ENCODE measurements at regions not wholly inside any gene's neighbourhood (a gene's known extent, or its start where the extent isn't known, plus 50 kb on each side); places are given as distances from the start of the nearest gene placed in this dataset.

DNA sequence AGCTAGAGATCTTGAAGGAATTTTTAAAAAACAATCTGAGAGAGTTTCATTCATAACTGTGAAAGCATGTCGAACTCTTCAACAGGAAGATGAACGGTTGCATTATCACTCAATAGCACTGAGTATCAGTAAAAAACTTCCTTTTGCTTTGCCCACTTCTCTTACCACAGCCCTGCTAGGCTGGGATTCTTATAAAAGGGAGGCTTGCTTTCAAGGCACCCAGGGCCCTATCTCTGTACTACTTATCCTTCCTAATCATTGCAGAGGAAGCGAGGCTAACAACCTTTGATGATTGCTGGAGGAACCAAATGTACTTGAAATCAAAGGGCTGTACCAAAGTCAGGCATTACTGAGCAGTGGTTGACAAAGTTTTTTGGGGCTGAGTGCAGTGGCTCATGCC lies 71.2 kb downstream of the SNRPE start:
- H3K27ac ChIP-seq, result no peak overlapping the region
- no peaks in the 10 kb centered on the region for H3K27me3 ChIP-seq
- 60 to 75% (median 64%) methylated on average over 3 of the region's 3 CpGs for WGBS, 4 donors
- DNase-seq, result no peak
- no peaks in the 10 kb centered on the region for H3K4me1 ChIP-seq (replicated peaks in 1 of 2)
- H3K4me3 ChIP-seq, result no peak overlapping the region
- no peaks in the 10 kb centered on the region for H3K9me3 ChIP-seq (replicated peaks in 1 of 3)
- intact Hi-C loops (cut with DNase I), result no loop called here
- TF ChIP-seq POLR2A (IDR thresholded peaks at IDR 0.05), result no peak
- TF ChIP-seq, protein P1, sequence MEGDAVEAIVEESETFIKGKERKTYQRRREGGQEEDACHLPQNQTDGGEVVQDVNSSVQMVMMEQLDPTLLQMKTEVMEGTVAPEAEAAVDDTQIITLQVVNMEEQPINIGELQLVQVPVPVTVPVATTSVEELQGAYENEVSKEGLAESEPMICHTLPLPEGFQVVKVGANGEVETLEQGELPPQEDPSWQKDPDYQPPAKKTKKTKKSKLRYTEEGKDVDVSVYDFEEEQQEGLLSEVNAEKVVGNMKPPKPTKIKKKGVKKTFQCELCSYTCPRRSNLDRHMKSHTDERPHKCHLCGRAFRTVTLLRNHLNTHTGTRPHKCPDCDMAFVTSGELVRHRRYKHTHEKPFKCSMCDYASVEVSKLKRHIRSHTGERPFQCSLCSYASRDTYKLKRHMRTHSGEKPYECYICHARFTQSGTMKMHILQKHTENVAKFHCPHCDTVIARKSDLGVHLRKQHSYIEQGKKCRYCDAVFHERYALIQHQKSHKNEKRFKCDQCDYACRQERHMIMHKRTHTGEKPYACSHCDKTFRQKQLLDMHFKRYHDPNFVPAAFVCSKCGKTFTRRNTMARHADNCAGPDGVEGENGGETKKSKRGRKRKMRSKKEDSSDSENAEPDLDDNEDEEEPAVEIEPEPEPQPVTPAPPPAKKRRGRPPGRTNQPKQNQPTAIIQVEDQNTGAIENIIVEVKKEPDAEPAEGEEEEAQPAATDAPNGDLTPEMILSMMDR (IDR thresholded peaks at IDR 0.05), result no peak
- no peaks in the 10 kb centered on the region for H3K36me3 ChIP-seq (replicated peaks in 1 of 2)

DNA sequence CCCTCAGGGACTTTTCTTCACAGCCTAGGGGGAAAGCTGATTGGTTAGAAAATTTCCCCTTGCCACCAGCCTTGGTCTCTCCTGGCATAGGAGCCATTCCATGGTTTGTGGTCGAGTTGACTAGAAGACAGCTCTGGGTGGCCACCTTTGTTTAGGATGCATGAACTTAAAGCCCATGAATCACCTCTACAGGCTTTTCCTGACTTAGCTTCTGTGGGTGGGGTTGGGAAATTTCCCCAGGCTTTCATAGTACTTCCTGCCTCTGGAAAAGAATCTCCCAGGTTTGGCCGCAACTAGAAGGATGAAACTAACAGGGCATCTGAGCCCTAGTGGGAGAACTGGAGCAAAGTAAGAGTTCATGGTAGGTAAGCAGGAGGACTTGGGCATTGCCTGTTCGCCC lies 72.6 kb downstream of the SNRPE start:
- H3K9me3 ChIP-seq (replicated peaks in 1 of 3), result no peaks in the 10 kb centered on the region
- H3K4me3 ChIP-seq, result no peak overlapping the region
- intact Hi-C loops (cut with DNase I), result no loop called here
- H3K27me3 ChIP-seq, result no peaks in the 10 kb centered on the region
- no peak overlapping the region for H3K27ac ChIP-seq
- no peaks in the 10 kb centered on the region for H3K4me1 ChIP-seq (replicated peaks in 1 of 2)
- WGBS, 4 donors, result 60 to 76% (median 72%) methylated on average over 3 of the region's 3 CpGs
- no peaks in the 10 kb centered on the region for H3K36me3 ChIP-seq (replicated peaks in 1 of 2)
- DNase-seq, result no peak
- TF ChIP-seq, protein P1 (IDR thresholded peaks at IDR 0.05), result no peak
- no peak for TF ChIP-seq POLR2A (IDR thresholded peaks at IDR 0.05)

DNA sequence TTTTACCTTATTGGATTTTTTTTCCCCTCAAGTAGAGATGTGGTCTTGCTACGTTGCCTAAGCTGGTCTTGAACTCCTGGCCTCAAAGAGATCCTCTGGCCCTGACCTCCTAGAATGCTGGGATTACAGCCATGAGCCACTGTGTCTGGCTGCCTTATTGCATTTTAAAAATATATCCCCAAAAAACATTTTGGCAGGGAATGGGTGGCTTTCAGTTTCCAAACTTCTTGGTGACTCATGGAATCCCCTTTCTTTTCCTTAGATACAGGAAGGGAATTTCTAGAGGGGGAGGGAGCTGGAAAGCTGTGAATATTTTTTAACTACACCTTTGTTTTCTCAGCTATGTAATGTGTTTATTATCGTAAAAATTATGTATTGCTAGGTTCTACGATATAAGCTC lies 73.3 kb downstream of the SNRPE start:
- Histone ChIP-seq H3K27me3 (no peaks in the 10 kb centered on the region), H3K4me1 (replicated peaks in 1 of 2) (no peaks in the 10 kb centered on the region), H3K36me3 (replicated peaks in 1 of 2) (no peaks in the 10 kb centered on the region), H3K9me3 (replicated peaks in 1 of 3) (no peaks in the 10 kb centered on the region), H3K4me3 (no peak overlapping the region), H3K27ac (no peak overlapping the region)
- WGBS, 4 donors, result 62 to 73% (median 69%) methylated on average over 3 of the region's 3 CpGs
- DNase-seq, result no peak
- intact Hi-C loops (cut with DNase I), result no loop called here
- TF ChIP-seq POLR2A (IDR thresholded peaks at IDR 0.05), result no peak
- TF ChIP-seq, protein P1 (IDR thresholded peaks at IDR 0.05), result no peak

DNA sequence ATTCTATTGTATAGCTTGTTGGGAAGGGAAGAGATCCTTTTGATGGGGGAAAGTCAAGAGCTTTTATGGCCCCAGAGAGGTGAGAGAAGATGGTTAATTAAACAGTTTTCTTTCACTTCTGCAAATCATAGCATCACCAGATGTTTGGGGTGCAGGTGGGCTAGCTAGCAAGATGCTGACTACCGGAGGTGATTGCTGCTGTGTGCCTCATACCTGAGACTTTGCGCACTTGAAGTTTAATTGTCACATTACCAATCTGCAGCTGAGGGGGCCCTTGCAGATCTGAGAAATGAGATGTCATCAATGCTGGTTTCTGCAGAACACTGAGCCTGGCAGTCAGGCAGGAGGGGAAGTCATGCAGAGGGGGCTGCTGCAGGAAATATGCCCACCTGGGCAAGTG lies 73.9 kb downstream of the SNRPE start:
- Histone ChIP-seq H3K36me3 (replicated peaks in 1 of 2) (no peaks in the 10 kb centered on the region), H3K4me1 (replicated peaks in 1 of 2) (no peaks in the 10 kb centered on the region), H3K27me3 (no peaks in the 10 kb centered on the region), H3K4me3 (no peak overlapping the region), H3K27ac (no peak overlapping the region), H3K9me3 (replicated peaks in 1 of 3) (no peaks in the 10 kb centered on the region)
- WGBS, 4 donors, result 93 to 97% (median 95%) methylated on average over 2 of the region's 2 CpGs; no CpG with 5 or more reads in 1 of the 4 donors
- intact Hi-C loops (cut with DNase I), result no loop called here
- no peak for DNase-seq
- TF ChIP-seq, protein P1 (IDR thresholded peaks at IDR 0.05), result no peak

All from adrenal gland (tissue), 9 donors.